ENCODE measurements at regions not wholly inside any gene's neighbourhood (a gene's known extent, or its start where the extent isn't known, plus 50 kb on each side); places are given as distances from the start of the nearest gene placed in this dataset.

DNA sequence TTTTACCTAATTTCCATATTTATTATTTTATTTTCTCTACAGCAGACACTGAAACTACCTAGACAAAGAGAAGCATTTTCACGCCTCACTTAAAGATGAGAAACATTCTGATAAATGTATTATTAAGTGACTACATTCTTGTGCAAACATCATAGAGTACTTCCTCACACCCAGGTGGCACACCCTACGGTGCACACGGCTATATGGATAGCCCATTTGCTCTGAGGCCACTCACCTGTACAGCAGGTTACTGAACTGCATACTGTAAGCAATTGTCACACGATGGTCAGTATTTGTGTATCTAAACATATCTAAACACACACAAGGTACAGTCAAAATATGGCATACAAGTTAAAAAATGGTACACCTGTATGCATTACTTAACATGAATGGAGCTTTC, 481.4 kb downstream of the CMPK2 start:
- H2BK20ac ChIP-seq (ENCODE audit: low read depth, low read length, poor library complexity, severe bottlenecking) = no peak overlapping the region
- no peak overlapping the region for H2BK120ac ChIP-seq (ENCODE audit: low read depth, low read length, poor library complexity, severe bottlenecking)
- H3K4me3 Mint-ChIP-seq = no peak overlapping the region
- H3K27ac ChIP-seq (ENCODE audit: insufficient read length, low read depth, low read length) = no peak overlapping the region
- no peak for DNase-seq
- H3T11ph ChIP-seq (ENCODE audit: low read length) = no peak overlapping the region
- no peaks in the 10 kb centered on the region for H3K27me3 ChIP-seq (ENCODE audit: insufficient read depth, low read length)
- no peaks in the 10 kb centered on the region for H3K4me1 Mint-ChIP-seq
- no peak overlapping the region for H3K14ac ChIP-seq (ENCODE audit: insufficient read depth, low read length)
- no peak overlapping the region for H2BK5ac ChIP-seq (ENCODE audit: insufficient read length, low read length)
- H3K36me3 Mint-ChIP-seq (ENCODE audit: insufficient read depth in 1 of 3, low read depth in 3 of 3) = no peaks in the 10 kb centered on the region
- no peak overlapping the region for H2AK5ac ChIP-seq (ENCODE audit: insufficient read length, low read length)
- no peaks in the 10 kb centered on the region for H3K9me3 ChIP-seq (ENCODE audit: control insufficient read depth, low read depth, low read length)
- no peak for TF ChIP-seq CTCF (conservative IDR thresholded peaks at IDR 0.05)
- H3K79me2 ChIP-seq (ENCODE audit: insufficient read depth, low read length) = no peaks in the 10 kb centered on the region
- H3K23me2 ChIP-seq (ENCODE audit: insufficient read length, low read depth, low read length, poor library complexity, severe bottlenecking) = no peaks in the 10 kb centered on the region
- no peak overlapping the region for H4K91ac ChIP-seq (ENCODE audit: insufficient read length, low read depth, low read length)
- H3K9me3 Mint-ChIP-seq = no peaks in the 10 kb centered on the region
- no peak overlapping the region for H3K18ac ChIP-seq (ENCODE audit: insufficient read length, low read depth, low read length)
- no peak overlapping the region for H3K4ac ChIP-seq (ENCODE audit: low read depth, low read length)
- no peak overlapping the region for H3K56ac ChIP-seq (ENCODE audit: insufficient read length, low read depth, low read length)
- H3K4me2 ChIP-seq (ENCODE audit: insufficient read depth, insufficient read length, low read length) = no peak overlapping the region
- H3K79me1 ChIP-seq (ENCODE audit: insufficient read depth, low read depth, low read length, poor library complexity, severe bottlenecking) = no peaks in the 10 kb centered on the region
- no peak overlapping the region for H4K8ac ChIP-seq (replicated peaks; ENCODE audit: insufficient read length, low read depth, low read length)
- no peak overlapping the region for H3K23ac ChIP-seq (ENCODE audit: insufficient read length, low read depth, low read length)
- H3K4me1 ChIP-seq (ENCODE audit: insufficient read depth, low read length) = no peaks in the 10 kb centered on the region
- no CpG with 5 or more reads among the region's 4 CpGs for WGBS (ENCODE audit: extremely low coverage, insufficient read length, low lambda C conversion rate)
- no peaks in the 10 kb centered on the region for H4K20me1 ChIP-seq (ENCODE audit: control insufficient read depth, insufficient read depth, insufficient read length)
- no peak overlapping the region for H4K5ac ChIP-seq (ENCODE audit: insufficient read length, low read depth, low read length)
- no peak overlapping the region for H3K27ac Mint-ChIP-seq
- no peaks in the 10 kb centered on the region for H3K27me3 Mint-ChIP-seq (ENCODE audit: low read depth)
- no peak overlapping the region for H3K9ac ChIP-seq (ENCODE audit: extremely low read depth, insufficient read length, low read length)
- H2BK15ac ChIP-seq (ENCODE audit: low read depth, low read length) = no peak overlapping the region
- no peak overlapping the region for H2AFZ ChIP-seq (ENCODE audit: low read length)
- H2BK12ac ChIP-seq (ENCODE audit: insufficient read length, low read depth, low read length) = no peak overlapping the region

Measured in H9 (cell line).